GM21423 (cell line): ENCODE measurements at regions not wholly inside any gene's neighbourhood (a gene's known extent, or its start where the extent isn't known, plus 50 kb on each side); places are given as distances from the start of the nearest gene placed in this dataset.

Experiments used
- ATAC-seq: cut with Tn5 transposase; IDR thresholded peaks from one replicate; pipeline ENCODE4 v1.9.1; 2021; ENCODE audit warnings: mild to moderate bottlenecking, moderate library complexity; ENCODE audit not compliant: unreplicated experiment

DNA sequence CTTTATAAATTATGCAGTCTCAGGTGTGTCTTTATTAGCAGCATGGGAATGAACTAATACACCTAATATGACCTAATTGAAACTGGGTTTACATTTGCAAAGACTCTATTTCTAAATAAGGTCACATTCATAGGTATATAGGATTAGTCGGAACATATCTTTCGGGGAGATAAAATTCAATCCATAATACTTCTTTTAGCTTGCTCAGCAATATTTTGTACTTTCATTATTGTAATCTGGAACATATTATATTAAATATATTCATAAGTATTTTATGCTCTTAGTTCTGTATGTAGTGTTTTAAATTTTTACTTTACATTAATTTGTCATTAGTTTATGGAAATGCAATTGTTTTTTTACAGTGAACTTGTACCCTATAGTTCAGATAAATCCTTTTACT, 927.7 kb downstream of the CCDC85A start:
- ATAC-seq, result no peak

DNA sequence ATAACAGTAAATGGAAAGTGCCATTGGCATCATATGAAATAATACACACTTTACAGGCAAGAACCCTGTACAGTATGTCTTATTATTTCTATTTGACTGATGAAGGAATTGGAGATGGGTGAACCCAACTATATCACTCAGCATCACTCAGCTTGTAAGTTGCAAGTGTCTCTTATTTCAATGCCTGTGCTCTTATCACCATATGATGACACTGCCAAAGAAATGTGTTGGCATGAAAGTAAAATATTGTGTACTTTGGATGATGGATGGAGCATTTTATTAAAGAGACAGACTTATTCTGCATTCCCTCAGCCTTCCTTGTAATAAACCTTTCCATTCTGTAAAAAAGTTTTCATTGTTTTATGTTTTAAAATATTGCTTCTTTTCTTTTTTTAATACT, 927.5 kb upstream of the VRK2 start:
- no peak for ATAC-seq

DNA sequence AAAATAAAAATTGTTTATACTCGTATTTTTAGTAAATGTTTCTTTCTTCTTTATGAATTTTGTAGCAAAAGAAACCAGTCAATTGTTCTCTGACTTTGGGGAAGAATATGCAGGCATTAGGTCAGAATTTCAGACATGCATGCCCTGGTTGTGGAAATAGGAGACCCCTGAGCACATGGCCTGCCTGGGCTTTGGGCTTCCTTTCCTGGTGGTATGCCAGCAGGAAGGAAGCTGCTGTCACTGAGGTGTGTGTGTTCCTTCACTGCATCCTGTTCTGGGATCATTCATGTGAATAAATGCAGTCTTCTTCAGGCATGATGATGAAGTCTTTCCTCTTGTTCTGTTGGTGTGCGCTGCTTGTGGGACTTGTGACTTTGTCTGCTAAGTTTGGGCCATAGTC, 920.2 kb upstream of the VRK2 start:
- no peak for ATAC-seq

DNA sequence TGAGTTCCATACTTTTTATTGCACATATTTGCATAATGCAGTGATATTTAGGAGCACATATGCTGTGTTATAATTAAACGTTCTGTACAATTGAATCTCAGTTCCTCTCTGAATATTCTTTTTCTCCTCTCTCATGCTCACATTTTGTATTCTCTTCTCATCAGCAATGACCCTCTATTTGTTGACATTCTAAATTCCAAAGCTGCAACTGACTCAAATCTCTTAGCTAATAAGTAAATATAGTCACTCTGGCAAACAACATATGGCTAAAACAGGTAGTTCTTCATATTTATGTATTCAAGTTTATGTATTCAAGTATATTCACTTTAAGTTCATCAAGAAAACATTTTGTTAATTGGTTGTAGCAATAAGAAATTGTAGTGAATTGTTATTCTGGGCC, 907.4 kb upstream of the VRK2 start:
- ATAC-seq, result no peak

DNA sequence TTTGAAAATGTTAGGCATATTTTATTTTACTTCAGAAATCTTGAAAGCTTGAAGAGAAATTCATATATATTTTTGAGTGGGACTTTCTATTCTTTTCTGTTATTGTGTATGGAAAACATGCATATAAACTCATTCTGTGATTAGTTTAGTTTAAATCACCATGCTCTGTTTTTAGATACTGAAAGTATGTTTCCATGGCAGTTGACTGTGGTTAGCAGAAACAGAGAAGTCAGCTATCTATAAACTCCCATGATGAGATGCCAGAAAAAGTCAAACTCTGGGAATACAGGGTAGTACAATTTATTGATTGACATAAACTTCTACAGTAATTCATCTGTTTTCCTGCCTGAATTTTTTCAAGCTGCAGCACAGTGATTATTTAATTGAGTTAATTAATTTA, 905.3 kb upstream of the VRK2 start:
- no peak for ATAC-seq

DNA sequence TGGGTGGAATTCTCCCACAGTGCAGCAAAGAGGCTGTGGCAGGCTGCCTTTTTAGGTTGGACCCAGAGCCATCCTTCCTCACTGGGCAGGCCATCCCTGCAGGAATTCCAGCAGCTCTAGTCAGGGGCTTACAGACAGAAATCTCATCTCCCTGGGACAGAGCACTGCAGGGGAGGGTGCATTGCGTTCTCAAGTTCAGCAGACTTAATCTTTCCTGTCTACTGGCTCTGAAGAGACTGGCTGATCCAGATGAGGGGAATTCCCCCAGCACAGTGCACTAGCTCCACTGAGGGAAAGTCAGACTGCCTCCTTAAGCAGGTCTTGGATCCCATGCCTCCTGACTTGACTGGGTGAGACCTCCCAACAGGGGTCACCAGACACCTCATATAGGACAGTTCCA, 899.7 kb upstream of the VRK2 start:
- no peak for ATAC-seq

DNA sequence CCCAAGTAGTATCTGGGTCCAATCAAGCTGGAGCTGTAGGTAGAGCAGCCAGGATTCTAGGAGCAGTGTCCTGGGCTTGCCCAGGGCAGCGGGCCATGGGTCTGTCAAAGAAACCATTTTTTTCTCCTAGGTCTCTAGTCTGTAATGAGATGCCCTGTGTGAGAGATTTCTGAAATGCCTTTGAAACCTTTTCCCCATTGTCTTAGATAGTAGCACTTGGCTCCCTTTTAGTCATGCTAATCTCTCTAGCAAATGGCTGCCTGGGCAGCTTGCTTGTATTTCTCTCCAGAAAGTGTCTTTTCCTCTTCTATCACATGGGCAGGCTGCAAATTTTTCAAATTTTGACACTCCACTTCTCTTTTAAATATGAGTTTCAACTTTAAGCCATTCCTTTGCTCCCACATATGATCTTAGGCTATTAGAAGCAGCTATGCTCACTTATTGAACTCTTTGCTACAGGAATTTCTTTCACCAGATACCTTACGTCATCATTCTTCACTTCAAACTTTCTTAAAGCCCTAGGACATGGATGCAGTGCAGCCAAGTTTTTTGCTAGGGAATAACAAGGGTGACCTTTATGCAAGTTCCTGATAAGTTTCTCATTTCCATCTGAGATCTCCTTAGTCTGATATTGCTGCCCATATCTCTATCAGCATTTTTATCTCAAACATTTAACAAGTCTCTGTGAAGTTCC, 890.2 kb upstream of the VRK2 start:
- no peak for ATAC-seq

DNA sequence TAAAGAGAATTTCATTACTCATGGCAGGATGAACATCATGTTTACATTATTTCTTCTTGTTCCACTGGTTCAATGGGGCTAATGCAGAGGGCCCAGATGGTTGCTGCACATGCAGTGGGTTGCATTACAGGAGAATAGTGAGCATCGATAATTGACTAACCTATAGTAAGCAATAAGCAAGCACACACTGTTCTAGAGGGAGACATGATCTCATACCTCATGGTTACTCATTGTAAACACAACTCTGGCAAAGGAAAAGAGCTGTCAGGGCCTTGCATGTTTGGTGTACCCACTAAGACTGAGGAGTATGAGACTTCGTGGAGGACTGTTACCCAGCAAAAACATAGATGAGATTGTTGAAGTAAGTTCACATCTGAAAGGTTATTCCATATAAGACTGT, 885.6 kb upstream of the VRK2 start:
- no peak for ATAC-seq

DNA sequence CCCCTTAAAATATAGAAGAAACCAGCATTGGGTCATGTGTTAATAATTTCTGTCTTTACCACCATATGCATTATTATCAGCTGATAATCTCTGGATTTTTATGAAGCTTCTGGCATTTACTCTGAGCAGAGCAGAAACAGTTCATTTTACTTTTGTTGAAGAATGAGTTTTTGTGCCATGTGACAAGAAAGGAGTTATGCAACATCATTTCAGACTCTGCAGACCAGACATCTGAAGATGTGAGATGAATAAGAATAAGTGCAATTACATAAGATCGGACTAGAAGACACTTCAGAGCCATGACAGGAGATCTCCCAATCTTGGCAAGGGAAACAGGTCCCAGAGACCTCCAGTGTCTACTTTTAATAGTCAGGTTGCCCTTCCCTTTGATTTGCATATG, 869.4 kb upstream of the VRK2 start:
- no peak for ATAC-seq

DNA sequence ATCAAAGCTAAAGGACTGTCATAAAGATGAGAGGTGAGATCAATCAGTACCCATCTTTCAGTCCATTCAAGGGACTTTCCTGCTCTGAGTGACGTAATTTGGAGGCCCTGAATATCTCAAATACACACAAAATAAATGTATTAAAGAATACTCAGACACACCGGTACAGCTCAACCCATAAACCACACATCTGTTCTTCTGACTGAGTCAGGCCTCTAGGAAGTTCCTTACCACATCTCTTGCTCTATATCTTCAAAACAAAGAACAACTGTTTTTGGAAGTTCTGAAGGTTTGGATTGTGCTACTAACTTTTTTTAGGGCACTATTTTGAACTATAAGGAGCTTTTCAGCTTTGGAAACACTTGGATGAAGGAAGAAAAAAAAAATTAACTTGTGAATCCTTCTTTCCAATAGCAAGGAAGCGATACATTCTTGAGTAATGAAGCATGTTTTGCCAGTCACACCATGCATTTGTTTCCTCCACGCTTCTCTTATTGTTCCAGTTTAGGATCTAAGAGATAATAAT, 866.5 kb upstream of the VRK2 start:
- no peak for ATAC-seq

DNA sequence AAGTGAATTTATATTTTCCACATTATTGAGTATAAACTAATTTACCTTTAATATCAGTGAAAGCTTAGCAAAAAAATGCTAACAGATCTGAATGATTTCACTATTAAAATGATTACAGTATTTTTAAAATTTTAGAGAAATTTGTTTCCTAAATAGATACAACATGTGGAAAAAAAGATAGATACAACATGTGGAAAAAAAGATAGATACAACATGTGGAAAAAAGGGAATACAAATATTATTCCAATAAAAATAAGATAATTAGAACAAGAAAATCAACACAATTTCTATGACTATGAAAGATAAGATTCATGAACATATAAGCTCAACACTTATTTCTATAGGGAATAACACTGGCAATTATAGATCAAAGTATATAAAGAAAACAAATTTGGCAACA, 865.9 kb upstream of the VRK2 start:
- no peak for ATAC-seq

DNA sequence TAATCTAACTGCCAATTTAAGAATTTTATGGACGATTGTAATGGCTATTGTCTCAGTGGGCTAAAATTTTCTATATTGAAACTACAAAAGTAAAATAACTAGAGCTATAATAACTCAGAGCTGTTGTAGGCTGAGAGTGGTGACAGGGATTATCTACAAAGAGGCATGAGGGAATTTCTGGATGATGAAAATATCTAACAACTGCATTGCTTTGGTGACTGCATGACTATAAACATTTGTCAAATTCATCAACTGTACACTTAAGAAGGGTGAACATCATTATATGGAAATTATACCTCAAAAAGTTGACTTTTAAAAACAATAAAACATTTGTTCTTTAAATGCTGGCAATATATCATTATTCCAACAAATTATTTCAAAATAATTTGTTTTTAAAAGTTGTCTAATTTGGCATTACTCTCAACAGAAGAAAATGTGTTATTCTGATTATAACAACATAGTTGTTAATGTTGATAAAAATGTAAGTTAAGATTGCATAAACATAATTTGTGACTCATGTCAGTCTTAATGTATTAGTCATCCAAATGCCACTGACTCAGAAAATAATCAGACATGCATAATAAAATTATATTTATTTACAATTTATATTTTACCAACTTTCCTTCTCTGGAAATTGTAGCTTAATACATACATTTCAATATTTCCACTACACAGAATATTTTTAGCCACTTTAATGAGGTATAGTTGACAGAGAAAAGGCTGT, 865.1 kb upstream of the VRK2 start:
- ATAC-seq, result no peak

DNA sequence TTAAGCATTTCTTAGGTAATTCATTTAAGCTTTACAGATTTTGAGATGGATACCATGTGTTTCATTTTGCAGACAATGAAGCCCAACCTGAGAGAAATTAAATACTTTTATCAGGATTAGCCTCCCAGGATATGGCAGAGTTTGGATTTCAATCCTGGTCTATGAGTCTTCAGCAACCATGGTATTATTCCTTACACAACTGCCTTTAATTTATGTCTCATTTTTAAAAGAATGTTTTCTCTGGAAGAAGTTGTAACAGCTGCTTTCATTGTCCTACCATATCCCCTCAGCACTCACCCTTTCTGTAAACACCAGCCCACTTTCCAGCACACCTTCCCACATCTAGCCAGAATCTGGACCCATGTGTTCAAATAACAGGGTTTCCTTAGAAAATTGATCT, 863.7 kb upstream of the VRK2 start:
- no peak for ATAC-seq

DNA sequence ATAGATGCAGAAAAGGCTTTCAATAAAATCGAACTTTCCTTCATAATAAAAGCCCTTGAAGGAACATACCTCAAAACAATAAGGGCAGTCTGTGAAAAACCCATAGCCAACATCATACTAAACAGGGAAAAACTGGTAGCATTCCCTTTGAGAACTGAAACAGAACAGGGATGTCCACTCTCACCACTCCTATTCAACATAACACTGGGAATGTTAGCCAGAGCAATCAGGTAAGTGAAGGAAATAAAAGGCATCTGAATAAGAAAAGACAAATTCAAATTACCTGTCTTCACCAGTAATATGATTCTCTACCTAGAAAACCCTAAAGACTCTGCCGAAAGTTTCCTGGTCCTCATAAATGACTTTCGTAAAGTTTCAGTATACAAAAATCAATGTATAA, 861.0 kb upstream of the VRK2 start:
- ATAC-seq, result no peak

DNA sequence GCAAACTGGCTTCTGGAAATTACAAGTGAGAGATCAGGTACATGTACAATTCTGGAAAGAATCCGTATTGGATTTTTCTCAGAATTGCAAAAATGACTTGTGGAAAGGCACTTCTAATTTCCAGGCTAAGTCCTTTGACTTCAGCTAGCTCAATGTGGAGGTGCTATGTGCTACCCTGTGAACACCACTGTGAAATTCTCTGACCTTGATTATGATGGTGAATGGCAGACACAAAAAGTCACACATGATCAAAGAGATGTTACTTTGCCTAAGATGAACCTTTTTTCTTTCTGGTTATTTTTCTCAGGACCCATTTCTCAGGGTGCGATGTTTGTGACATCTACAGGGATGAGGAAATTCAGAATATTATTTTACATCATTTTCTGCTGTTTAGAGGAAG, 856.6 kb upstream of the VRK2 start:
- no peak for ATAC-seq

DNA sequence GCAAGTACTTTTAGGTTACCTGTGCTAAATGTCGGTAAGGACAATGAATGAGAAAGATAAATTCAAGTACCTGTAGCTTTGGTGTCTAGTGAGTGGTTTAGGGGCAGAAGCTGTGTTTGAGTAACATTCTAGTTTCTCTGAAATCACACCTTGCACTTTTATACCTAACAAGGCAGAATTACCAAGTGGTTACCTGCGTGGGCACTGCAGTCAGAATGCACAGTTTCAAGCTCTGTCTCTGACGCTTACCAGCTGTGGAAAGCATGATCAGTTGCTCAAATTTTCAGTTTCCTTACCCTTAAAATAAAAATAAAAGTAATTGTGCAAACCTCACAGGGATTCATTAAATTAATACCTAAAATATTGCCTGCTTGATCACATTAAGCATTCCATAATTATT, 846.9 kb upstream of the VRK2 start:
- ATAC-seq, result no peak

DNA sequence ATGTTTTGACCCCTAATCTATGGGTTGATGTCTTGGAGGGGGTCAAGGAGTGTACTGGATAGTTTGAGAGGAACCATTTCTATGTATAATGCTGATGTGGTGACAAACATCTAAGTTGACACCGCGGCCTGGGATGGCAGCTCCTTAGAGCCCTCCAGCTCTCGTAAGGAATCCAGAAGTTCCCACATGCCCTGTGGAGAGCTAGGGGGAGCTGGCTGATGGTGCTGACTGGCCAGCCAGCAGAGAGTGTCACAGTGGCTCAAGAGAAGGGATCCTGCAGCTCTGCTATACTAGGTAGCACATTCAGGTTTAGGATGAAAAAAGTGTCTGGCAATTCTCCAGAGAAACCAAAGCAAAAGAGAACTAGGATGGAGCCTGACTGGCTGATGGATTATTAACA, 842.2 kb upstream of the VRK2 start:
- ATAC-seq, result no peak

DNA sequence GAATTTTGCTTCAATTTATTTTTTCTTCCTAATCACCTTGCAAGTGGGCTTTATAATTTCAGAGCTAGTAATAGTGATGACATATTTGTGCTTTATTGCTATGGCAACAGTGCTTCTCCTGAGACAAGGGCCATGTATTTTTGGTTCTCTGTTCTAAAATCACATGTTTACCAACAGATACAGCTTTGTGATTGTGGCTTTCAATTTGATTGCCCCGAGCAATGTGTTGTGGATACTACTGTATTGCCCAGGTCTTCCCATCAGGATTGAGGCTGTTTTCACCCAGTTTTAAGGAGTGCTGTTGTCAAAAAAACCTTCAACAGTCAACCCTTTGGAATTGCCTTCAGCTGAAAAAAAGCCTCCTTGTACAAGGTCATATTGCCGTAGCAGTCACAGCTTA, 841.4 kb upstream of the VRK2 start:
- no peak for ATAC-seq

DNA sequence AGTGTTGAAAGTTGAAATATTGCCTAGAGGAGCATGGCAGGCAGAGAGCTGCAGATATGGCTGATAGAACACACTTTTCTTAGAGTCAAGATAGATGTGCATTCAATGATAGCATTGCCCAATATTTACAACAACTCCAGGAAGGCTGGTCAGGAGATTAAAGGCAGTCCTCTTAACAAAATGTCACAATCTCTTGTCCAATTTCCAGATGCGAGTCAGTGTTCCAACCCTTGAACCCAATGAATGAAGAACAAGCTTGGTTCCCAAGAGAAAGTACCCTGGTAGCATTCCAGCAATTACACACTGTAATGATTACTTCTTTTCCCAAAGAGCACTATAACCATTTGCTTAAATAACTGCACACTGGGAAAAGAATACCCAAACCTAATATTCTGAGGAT, 839.4 kb upstream of the VRK2 start:
- no peak for ATAC-seq

DNA sequence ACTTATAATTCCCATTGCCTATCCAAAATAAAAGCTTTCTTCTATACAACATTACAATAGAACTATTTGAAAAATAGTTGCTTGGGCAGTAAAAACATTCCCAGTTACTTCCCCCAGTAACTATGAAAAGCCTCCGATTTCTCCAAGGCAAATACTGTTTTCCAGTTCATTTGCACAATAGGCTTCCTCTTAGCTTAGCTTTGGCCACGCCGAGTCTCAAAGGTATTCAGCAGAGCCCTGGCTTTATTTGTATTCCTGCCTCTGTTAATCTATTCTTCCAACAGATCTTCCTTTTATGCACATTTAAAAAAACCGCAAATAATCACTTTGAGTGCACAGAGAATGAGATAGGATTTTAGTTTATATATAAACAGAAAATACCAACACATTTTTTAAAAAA, 836.8 kb upstream of the VRK2 start:
- ATAC-seq, result no peak

DNA sequence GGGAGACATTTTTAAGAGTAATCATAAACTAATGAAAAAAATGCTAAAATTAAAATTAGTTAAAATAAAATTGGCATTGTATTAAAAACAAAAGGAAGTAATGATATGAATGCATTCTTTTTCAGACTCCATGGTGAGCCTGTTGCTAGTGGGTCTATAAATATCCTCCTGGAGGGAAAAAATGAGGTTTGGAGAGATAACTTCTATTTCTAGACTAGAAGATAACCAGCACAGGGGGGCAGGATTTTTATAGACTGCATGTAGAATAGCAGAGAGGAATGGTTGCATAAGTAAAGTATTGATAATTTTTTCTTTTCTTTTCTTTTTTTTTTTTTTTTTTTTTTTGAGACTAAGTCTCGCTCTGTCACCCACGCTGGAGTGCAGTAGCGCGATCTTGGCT, 835.8 kb upstream of the VRK2 start:
- ATAC-seq, result no peak

DNA sequence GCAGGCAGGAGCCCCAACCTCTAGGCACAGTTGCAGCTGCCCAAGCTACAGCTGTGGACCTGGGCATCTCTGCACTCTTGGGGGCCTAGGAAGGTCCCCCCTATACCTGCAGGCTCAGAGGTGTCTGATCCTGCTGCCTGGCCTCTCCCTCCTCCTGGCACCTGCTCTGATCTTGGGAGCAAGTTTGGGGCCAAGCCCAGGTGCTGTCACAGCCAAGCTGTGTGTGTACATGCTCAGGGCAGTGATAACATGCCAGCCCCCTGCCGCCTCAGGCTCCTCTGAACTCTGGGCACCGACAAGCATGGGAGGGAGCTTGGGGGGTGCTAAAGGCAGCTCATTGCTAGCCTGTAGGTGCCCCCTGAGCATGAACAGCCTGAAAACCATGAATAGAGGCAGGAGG, 829.6 kb upstream of the VRK2 start:
- no peak for ATAC-seq

DNA sequence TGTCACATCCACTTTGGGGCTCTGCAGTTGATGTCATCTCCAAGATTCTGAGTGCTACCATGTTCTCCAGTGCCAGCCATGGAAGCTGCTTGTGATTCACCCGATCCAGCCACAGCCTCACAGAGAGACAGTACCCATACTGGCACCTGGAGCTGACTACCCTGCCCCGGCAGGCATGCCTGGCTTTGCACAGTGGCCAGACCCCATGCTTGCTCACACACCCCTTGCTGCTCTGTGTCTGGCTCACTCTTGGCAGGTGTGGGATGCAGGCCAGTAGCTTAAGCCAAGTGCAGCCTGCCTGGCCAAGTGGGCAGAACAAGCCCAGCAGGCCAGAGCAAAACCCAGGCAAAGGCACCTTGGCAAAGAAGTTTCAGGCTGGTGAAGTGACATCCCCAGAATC, 828.4 kb upstream of the VRK2 start:
- no peak for ATAC-seq
